ENCODE measurements at regions not wholly inside any gene's neighbourhood (a gene's known extent, or its start where the extent isn't known, plus 50 kb on each side); places are given as distances from the start of the nearest gene placed in this dataset.

- H3K27me3 ChIP-seq = no peaks in the 10 kb centered on the region
- TF ChIP-seq POLR2A (IDR thresholded peaks at IDR 0.05) (no peak), CTCF (IDR thresholded peaks at IDR 0.05) (no peak)
- no peak overlapping the region for H3K27ac ChIP-seq
- no peaks in the 10 kb centered on the region for H3K9me3 ChIP-seq
- intact Hi-C loops (cut with DNase I; ENCODE audit: low total_unique reads) = no loop called here
- no peak overlapping the region for H3K4me3 ChIP-seq
- DNase-seq = no peak
- no peaks in the 10 kb centered on the region for H3K36me3 ChIP-seq (ENCODE audit: low read depth, missing control alignments)
- no peaks in the 10 kb centered on the region for H3K4me1 ChIP-seq
- WGBS, 2 donors = 63 to 86% methylated on average over 3 of the region's 3 CpGs
Measured at GRCh38 chr7:94241402-94241925, 153.2 kb upstream of the COL1A2 start.

- DNase-seq = no peak
- H3K36me3 ChIP-seq (ENCODE audit: low read depth, missing control alignments) = no peaks in the 10 kb centered on the region
- 85 to 88% methylated on average over 9 of the region's 9 CpGs for WGBS, 2 donors
- no peaks in the 10 kb centered on the region for H3K9me3 ChIP-seq
- intact Hi-C loops (cut with DNase I; ENCODE audit: low total_unique reads) = no loop called here
- no peaks in the 10 kb centered on the region for H3K4me1 ChIP-seq
- no peaks in the 10 kb centered on the region for H3K27me3 ChIP-seq
- TF ChIP-seq POLR2A (IDR thresholded peaks at IDR 0.05) = no peak
- TF ChIP-seq CTCF (IDR thresholded peaks at IDR 0.05) = no peak
- no peak overlapping the region for H3K27ac ChIP-seq
- H3K4me3 ChIP-seq = no peak overlapping the region
Measured at GRCh38 chr7:94243066-94243711, 151.5 kb upstream of the COL1A2 start.

- TF ChIP-seq POLR2A (IDR thresholded peaks at IDR 0.05) (no peak), CTCF (IDR thresholded peaks at IDR 0.05) (no peak)
- DNase-seq = no peak
- Histone ChIP-seq H3K4me1 (no peaks in the 10 kb centered on the region), H3K4me3 (no peak overlapping the region), H3K9me3 (no peaks in the 10 kb centered on the region), H3K27me3 (no peaks in the 10 kb centered on the region), H3K36me3 (ENCODE audit: low read depth, missing control alignments) (no peaks in the 10 kb centered on the region), H3K27ac (no peak overlapping the region)
- intact Hi-C loops (cut with DNase I; ENCODE audit: low total_unique reads) = no loop called here
Measured at GRCh38 chr7:94244760-94245159, 149.9 kb upstream of the COL1A2 start.

- Histone ChIP-seq H3K27me3 (no peaks in the 10 kb centered on the region), H3K4me3 (no peak overlapping the region), H3K36me3 (ENCODE audit: low read depth, missing control alignments) (no peaks in the 10 kb centered on the region), H3K27ac (no peak overlapping the region), H3K9me3 (no peaks in the 10 kb centered on the region), H3K4me1 (no peaks in the 10 kb centered on the region)
- intact Hi-C loops (cut with DNase I; ENCODE audit: low total_unique reads) = no loop called here
- TF ChIP-seq CTCF (IDR thresholded peaks at IDR 0.05) = no peak
- TF ChIP-seq POLR2A (IDR thresholded peaks at IDR 0.05) = no peak
- no peak for DNase-seq
- 75 to 81% methylated on average over 4 of the region's 4 CpGs for WGBS, 2 donors
Measured at GRCh38 chr7:94245500-94245899, 149.2 kb upstream of the COL1A2 start.

- Histone ChIP-seq H3K27ac (no peak overlapping the region), H3K4me3 (no peak overlapping the region), H3K27me3 (no peaks in the 10 kb centered on the region), H3K36me3 (ENCODE audit: low read depth, missing control alignments) (no peaks in the 10 kb centered on the region), H3K4me1 (no peaks in the 10 kb centered on the region), H3K9me3 (no peaks in the 10 kb centered on the region)
- no peak for TF ChIP-seq CTCF (IDR thresholded peaks at IDR 0.05)
- TF ChIP-seq POLR2A (IDR thresholded peaks at IDR 0.05) = no peak
- DNase-seq = no peak
- intact Hi-C loops (cut with DNase I; ENCODE audit: low total_unique reads) = no loop called here
Measured at GRCh38 chr7:94247970-94248369, 146.7 kb upstream of the COL1A2 start.

Data from testis (tissue), 2 donors.